GM11168 (cell line): ENCODE measurements at regions not wholly inside any gene's neighbourhood (a gene's known extent, or its start where the extent isn't known, plus 50 kb on each side); places are given as distances from the start of the nearest gene placed in this dataset.

Experiments used
- in situ Hi-C: fragments of 300-500 bp; cut with MboI; formaldehyde crosslinking; loops from one replicate; pipeline ENCODE4 v1.12.0; 2022; ENCODE audit warnings: low sequenced_read_pairs; ENCODE audit not compliant: unreplicated experiment

- in situ Hi-C loops: no loop called here
These were observed 210.2 kb downstream of the ARPP21 start for GRCh38 chr3:35849496-35849895.

- in situ Hi-C loops: no loop called here
These were observed 210.6 kb downstream of the ARPP21 start for GRCh38 chr3:35849963-35850362.

GRCh38 chr3:35857004-35857403 is 217.7 kb downstream of the ARPP21 start:
- in situ Hi-C loops: no loop called here

DNA sequence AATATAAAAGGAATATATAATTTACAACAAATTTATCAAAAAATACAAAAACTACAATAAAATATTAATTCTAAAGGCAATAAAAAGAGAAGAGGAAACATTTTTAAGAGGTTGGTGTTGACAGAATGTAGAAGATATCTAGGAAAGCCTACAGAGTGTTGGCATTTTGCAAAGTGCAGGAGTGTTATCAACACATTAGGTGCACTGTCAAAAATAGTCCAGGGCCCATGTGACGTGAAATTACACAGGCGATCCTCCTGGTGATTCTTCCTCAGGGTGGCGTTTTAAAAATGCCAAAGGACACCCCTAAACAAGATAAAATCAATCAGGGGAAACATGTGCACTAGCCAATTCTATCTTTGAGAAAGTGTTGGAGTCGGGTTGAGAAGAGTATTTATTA is 222.7 kb downstream of the ARPP21 start:
- in situ Hi-C loops: no loop called here

DNA sequence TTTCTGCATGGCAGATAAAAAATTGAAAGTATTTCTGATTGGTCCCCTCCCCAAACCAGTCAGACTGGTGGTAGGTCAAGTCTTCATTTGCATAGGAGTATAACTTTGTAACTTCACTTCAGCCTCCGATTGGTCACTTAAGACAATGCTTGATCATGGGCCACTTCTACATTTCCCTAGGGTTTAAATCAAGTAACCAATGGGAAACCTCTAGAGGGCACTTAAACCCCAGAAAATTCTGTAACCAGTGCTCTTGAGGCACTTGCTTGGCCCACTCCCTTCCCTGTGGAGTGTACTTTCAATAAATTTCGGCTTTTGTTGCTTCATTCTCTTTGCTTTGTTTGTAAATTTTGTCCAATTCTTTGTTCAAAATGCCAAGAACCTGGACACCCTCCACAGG is 225.5 kb downstream of the ARPP21 start:
- in situ Hi-C loops: no loop called here

- in situ Hi-C loops: no loop called here
These were observed 228.5 kb downstream of the ARPP21 start for GRCh38 chr3:35867791-35868190.

- in situ Hi-C loops: no loop called here
These were observed 231.7 kb downstream of the ARPP21 start for GRCh38 chr3:35871009-35871408.

- in situ Hi-C loops: no loop called here
These were observed 244.6 kb downstream of the ARPP21 start for GRCh38 chr3:35883929-35884328.

DNA sequence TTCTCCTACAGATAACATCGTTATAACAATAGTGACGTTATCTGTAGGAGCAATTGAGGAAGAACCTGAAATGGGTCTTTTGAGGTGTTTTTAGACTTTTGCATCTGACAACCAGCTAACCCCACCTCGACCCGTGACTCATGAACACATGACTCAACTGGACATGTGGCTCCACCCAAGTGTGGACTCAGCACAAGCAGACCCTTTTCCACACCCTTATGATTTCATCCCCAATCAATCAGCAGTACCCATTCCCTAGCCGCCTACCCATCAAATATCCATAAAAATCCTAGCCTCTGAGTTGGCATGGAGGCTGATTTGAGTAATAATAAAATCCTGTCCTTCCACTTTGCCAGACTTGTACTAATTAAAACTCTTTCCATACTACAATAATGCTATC is 255.4 kb downstream of the ARPP21 start:
- in situ Hi-C loops: no loop called here

GRCh38 chr3:35899245-35899644 is 259.9 kb downstream of the ARPP21 start:
- in situ Hi-C loops: no loop called here

- in situ Hi-C loops: no loop called here
These were observed 260.8 kb downstream of the ARPP21 start for GRCh38 chr3:35900079-35900478.

DNA sequence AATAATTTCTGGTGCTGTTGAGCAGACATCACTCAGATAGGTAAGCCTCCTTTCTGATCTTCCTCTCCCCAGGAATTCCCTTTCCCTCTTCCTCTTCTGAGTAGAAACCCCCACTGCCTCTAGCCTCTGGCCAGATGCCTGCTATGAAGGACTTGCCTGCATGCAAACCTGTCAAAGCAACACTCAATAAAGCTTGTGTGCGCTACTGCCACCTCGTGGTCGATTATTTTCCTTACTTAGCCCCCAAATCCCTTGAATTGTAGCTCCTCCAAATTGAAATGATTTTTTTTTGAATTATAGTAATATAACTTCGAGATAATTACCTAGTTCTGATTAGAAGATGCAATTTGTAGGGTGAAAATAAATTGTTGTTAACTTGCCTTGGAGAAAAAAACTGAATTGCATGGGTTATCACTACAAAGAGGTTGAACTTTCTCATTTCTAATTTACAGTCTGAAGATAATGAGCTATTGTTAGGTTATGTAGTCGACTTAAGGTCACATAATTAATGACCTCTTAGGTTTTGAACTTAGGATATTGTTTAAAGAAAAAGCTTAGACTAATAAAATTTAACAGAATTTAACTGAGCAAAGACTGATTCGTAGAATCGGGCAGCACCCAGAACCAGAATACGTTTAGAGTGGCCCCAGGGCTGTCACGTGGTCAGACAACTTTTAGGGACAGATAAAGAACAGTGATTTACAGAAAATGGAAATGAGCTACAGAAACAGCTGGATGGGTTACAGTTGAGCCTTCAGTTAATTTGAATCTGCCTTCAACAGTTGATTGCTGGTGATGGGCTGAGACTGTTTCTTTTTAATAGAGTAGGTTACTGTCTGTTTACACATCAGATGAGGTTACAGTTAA is 269.3 kb downstream of the ARPP21 start:
- in situ Hi-C loops: no loop called here

DNA sequence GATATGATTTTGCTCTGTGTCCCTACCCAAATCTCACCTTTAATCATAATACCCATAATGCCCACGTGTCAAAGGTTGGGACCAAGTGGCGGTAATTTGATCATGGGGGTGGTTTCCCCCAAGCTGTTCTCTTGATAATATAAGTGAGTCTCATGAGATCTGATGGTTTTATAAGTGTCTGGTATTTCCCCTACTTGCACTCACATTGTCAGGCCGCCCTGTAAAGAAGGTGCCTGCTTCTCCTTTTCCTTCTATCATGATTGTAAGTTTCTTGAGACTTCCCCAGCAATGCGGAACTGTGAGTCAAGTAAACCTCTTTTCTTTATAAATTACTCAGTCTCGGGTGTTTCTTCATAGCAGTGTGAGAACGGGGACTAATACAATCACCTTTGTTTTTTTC is 279.8 kb downstream of the ARPP21 start:
- in situ Hi-C loops: no loop called here

DNA sequence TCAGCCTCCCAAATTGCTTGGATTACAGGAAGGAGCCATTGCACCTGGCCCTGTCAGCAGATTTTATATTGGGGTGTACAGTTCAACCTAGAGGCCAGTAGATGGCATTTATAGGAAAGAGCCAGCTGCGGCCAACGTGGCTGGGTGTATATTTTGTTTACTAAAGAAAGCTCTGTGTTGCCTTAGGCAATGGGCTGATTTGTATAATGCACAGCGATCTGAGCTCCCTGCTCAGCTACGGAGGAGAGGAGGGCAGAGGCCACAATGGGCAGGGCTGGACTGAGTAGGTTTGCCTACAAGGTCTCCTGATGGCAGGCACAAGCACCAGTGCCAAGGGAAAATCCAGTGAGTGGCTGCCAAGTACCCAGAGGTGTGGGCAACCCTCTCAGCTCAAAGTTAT is 282.4 kb downstream of the ARPP21 start:
- in situ Hi-C loops: loop anchor here (10.0 kb wide), 1 partner anchor 603 kb away; no protein-coding TSS in a partner anchor

- in situ Hi-C loops: loop anchor here (10.0 kb wide), 1 partner anchor 601 kb away; no protein-coding TSS in a partner anchor
These were observed 284.7 kb downstream of the ARPP21 start for GRCh38 chr3:35924070-35924469.

DNA sequence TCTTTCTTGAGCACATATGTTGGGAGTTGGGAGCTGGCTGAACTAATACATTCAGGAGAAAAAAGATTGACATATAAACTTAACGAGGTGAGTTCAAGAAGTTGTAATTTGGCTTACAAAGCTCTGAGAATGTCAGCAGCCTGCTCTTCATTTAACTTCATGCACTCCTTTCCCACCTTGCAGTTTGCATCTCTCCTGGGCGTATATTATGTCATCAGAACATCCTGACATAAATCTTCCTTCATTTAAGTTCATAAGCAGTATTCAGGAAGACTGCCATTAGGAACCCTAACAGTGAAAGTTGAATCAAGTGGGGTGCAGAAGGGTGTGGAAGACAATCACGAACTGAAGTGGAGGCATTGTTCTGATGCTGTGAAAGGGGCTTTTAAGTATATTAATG is 288.1 kb downstream of the ARPP21 start:
- in situ Hi-C loops: loop anchor here (10.0 kb wide), 1 partner anchor 597 kb away; no protein-coding TSS in a partner anchor

DNA sequence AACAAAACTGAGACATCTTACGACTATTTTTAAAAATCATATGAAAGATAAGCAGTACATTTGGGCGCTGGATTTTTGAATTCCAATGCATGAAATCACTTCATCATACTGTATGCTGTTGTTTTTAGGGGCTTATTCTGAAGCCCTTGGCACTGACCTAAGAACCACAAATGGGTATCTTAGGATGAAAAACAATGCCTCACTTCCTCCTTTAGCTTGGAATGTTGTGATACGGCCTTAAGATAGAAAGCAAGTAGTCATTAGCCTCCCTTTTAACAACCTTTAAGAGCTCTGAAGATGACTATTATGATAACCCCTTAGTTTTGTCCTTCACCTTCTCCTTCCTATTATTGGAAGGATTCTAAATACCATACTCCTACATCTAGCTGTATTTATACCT is 289.8 kb downstream of the ARPP21 start:
- in situ Hi-C loops: loop anchor here (10.0 kb wide), 1 partner anchor 596 kb away; no protein-coding TSS in a partner anchor

DNA sequence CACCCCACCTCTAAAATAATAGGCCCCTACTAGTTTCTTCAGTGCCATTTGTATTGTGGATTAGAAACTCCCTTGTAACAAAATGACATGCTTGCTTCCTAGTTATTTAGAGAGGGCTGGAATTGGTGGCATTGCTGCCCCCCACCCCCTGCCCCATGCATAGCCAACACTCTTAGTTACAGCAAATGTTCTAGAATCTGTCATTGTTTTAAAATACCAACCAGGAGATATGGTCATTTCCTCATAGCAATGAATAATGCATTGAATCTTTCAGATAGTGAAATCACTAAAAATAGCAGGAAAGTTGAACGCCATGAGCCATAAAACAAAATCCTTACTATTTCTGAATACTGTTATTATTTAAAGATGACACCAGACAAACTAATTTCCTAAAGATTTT is 292.5 kb downstream of the ARPP21 start:
- in situ Hi-C loops: no loop called here

- in situ Hi-C loops: no loop called here
These were observed 293.7 kb downstream of the ARPP21 start for GRCh38 chr3:35932995-35933394.

- in situ Hi-C loops: no loop called here
These were observed 297.2 kb downstream of the ARPP21 start for GRCh38 chr3:35936571-35936970.

DNA sequence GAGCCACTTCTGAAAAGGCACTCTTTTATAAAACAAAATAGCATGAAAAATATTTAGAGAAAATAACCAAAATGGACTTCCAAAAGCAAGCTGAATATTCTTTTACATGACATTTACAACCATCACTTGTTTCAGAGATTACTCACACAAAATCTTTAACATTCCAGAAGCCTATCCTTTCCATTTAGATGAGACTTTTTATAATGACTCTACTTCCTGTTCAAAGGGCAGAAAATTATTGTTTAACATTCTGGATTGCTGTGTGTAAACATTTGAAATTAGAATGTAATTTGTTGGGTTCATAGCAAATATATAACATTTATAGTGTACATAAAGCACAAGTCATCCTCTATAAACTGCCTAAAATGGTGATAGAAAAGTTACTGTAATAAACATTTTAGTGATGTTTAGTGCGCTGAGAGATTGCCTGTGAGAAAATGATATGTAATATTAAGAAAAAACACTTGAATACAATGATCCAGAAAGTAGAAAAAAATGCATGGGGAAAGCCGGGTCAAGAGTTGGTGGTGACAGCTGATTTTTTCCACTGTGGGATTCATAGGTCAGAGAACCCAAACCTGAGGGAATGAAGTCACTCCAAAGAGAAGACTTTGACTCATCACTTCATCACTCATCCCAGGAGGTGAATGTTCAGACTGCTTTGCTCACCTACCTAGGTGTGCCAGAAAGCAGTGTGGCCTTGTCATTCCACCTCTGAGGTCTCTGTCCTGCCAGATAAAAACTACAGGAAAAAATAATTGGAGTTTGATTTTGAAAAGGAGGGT is 305.8 kb downstream of the ARPP21 start:
- in situ Hi-C loops: no loop called here
